Heart left ventricle (tissue), 16 donors: ENCODE measurements at regions not wholly inside any gene's neighbourhood (a gene's known extent, or its start where the extent isn't known, plus 50 kb on each side); places are given as distances from the start of the nearest gene placed in this dataset.

Source experiments
- ATAC-seq, 4 donors: fragments of 200-7000 bp; cut with Tn5 transposase; one replicate each; pipeline ENCODE4 v1.9.1; 2020 to 2022; ENCODE audit warnings: moderate library complexity in 4 of 4, mild to moderate bottlenecking in 3 of 4, moderate number of reproducible peaks in 1 of 4
- DNase-seq, 5 donors: peaks; one replicate each; pipeline ENCODE4 v3.0.0-alpha.2; 2020
- H3K27ac ChIP-seq, 12 donors: fragments of 200-600 bp; sonication (generic) in 4 of 12; one replicate each; pipeline versions ENCODE4 v1.5.0 to v1.8.0; 2016 to 2022; ENCODE audit warnings: mild to moderate bottlenecking in 2 of 12
- H3K27me3 ChIP-seq, 9 donors: fragments of 200-600 bp; sonication (generic) in 2 of 9; one replicate each; pipeline versions ENCODE4 v1.5.1 to v1.8.0; 2016 to 2022; ENCODE audit warnings: mild to moderate bottlenecking in 3 of 9
- H3K36me3 ChIP-seq, 9 donors: fragments of 200-600 bp; sonication (generic) in 2 of 9; one replicate each; pipeline versions ENCODE4 v1.5.0 to v1.8.0; 2018 to 2022; ENCODE audit warnings: mild to moderate bottlenecking in 2 of 9
- H3K4me1 ChIP-seq, 12 donors: fragments of 200-600 bp; sonication (generic) in 4 of 12; one replicate each; pipeline versions ENCODE4 v1.5.0 to v1.8.0; 2016 to 2022; ENCODE audit warnings: mild to moderate bottlenecking in 3 of 12
- H3K4me3 ChIP-seq, 12 donors: fragments of 200-600 bp; sonication (generic) in 4 of 12; one replicate each; pipeline versions ENCODE4 v1.5.0 to v1.8.0; 2017 to 2022; ENCODE audit warnings: mild to moderate bottlenecking in 9 of 12, moderate library complexity in 4 of 12
- H3K9me3 ChIP-seq, 12 donors: fragments of 200-600 bp; sonication (generic) in 4 of 12; one replicate each; pipeline versions ENCODE4 v1.5.0 to v1.8.0; 2016 to 2022; ENCODE audit warnings: mild to moderate bottlenecking in 1 of 12
- POLR2A ChIP-seq, 2 donors: fragments of 450-650 bp; IDR thresholded peaks; one replicate each; pipeline ENCODE4 v1.6.1; 2017; ENCODE audit warnings: antibody characterized with exemption in 2 of 2, mild to moderate bottlenecking in 2 of 2, moderate library complexity in 2 of 2
- WGBS, 4 donors: extraction: QIAGEN DNeasy Blood & Tissue Kit in 2 of 4; methylation state at CpG; one replicate each; pipeline versions ENCODE4 v1.1.5 to v1.1.7; 2013 to 2018; 5-methylcytosine and 5-hydroxymethylcytosine counted together
- intact Hi-C, 10 donors: fragments of 100-400 bp; cut with DNase I; formaldehyde crosslinking; loops; one replicate each; pipeline versions ENCODE4 v1.11.1 to v1.14.2; 2022
- TF ChIP-seq, protein P1 (sequence below), 12 donors: fragments of 200-600 bp; sonication (generic) in 4 of 12; IDR thresholded peaks; one replicate each; pipeline versions ENCODE4 v1.5.0 to v1.8.0; 2018 to 2022; ENCODE audit warnings: antibody characterized with exemption in 12 of 12, mild to moderate bottlenecking in 5 of 12
- donor health status: ischemic (EF 13 %, LVEDD 7.1; RV severe dilation, severe dysfunction).
- donor health status: healthy with polysubstance abuse.
- donor health status: DM: no; HTN: yes; CAD: no.
- donor health status: DM: no; HTN: no; CAD: no.
- donor health status: ischemic (EF 25% LVEDD 6.9; RV normal size, moderate dysfunction).
- donor health status: ischemic (EF 25% LVEDD 5.7; RV mildly dilated, moderate dysfunction).
- donor health status: healthy.
- donor health status: DM: yes; HTN: yes; CAD: no.
- donor health status: ischemic (EF 35%, LVEDD 5.7; RV mildly dilated, moderate dysfunction).
- donor health status: nonischemic (EF 11% LVEDD 7.7; RV severe dilation, severe dysfunction).
- donor health status: DM: yes; HTN: yes; CAD: no.
- donor health status: PGD.
- donor health status: ischemic (EF 29% LVEDD 5.4; RV normal size, mild dysfunction).
- donor health status: nonischemic (EF 23%, LVEDD 6.1; RV moderate dilation, normal function).

DNA sequence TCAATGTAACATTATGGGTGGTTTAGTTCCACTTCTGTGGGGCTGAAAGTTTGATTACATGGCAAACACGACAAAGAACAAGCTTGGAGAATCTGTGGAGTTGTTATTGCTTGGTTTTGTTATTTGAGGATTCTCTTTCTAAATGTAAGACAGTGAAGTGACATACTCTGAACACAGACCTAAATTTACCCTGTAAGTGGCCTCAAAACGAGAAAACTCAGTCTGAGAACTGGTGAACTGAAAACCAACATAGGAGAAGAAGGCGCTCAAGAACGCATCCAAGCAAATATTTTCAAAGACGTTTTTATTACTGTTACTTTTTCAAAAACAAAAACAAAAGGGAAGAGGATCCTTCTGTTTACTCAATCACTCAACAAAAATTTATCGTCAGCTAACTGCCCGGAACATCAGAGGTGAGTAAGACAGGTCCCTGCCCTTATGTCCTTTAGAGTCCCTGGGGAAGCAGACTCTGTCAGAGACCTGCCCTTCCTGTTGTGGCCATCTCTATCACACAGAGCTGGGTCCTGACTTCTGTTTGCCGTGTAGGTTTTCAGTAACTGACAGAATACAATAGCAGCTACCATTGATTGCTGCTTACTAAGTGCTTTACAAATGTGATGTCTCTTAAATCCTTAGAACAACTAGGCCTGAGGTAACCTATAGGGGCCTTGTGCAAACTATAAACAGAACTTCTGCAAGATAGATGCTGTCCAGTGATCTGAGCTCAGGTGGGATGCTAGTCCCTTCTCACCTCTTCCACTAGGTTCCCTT, 79.3 kb upstream of the C12orf71 start:
- DNase-seq (no peak), ATAC-seq (peak in 1 of 4 donors; percentile 64)
- Histone ChIP-seq H3K36me3 (no peaks in the 10 kb centered on the region), H3K9me3 (peaks cover 0 to 4% (median 0%) of the 10 kb centered on the region in 12 donors), H3K4me1 (no peaks in the 10 kb centered on the region), H3K4me3 (no peak overlapping the region), H3K27me3 (no peaks in the 10 kb centered on the region), H3K27ac (no peak overlapping the region)
- intact Hi-C loops: no loop called here
- no peak for TF ChIP-seq POLR2A (IDR thresholded peaks at IDR 0.05)
- TF ChIP-seq, protein P1, sequence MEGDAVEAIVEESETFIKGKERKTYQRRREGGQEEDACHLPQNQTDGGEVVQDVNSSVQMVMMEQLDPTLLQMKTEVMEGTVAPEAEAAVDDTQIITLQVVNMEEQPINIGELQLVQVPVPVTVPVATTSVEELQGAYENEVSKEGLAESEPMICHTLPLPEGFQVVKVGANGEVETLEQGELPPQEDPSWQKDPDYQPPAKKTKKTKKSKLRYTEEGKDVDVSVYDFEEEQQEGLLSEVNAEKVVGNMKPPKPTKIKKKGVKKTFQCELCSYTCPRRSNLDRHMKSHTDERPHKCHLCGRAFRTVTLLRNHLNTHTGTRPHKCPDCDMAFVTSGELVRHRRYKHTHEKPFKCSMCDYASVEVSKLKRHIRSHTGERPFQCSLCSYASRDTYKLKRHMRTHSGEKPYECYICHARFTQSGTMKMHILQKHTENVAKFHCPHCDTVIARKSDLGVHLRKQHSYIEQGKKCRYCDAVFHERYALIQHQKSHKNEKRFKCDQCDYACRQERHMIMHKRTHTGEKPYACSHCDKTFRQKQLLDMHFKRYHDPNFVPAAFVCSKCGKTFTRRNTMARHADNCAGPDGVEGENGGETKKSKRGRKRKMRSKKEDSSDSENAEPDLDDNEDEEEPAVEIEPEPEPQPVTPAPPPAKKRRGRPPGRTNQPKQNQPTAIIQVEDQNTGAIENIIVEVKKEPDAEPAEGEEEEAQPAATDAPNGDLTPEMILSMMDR (IDR thresholded peaks at IDR 0.05): no peak
- WGBS, 4 donors: 73 to 82% (median 79%) methylated on average over 8 of the region's 8 CpGs

DNA sequence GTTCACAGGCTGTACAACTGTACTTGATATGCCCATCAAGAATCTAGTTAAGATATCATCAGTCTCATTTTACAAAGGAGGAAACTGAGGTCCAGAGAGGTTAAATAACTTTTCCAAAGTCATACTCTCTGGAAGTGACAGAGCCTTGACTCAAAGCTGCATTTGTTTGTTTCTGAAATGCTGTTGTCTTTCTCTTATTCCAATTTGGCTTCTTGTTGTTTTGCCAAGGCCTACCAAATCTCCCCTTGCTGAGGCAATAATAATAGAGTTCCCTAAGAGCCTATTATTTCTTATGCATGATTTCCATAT, 79.8 kb upstream of the C12orf71 start:
- H3K27ac ChIP-seq: no peak overlapping the region
- peaks cover 0 to 10% (median 2%) of the 10 kb centered on the region in 12 donors for H3K9me3 ChIP-seq
- no peak for TF ChIP-seq POLR2A (IDR thresholded peaks at IDR 0.05)
- TF ChIP-seq, protein P1 (IDR thresholded peaks at IDR 0.05): no peak
- ATAC-seq: no peak
- H3K36me3 ChIP-seq: no peaks in the 10 kb centered on the region
- no peaks in the 10 kb centered on the region for H3K27me3 ChIP-seq
- intact Hi-C loops: no loop called here
- DNase-seq: no peak
- no peaks in the 10 kb centered on the region for H3K4me1 ChIP-seq
- H3K4me3 ChIP-seq: no peak overlapping the region

DNA sequence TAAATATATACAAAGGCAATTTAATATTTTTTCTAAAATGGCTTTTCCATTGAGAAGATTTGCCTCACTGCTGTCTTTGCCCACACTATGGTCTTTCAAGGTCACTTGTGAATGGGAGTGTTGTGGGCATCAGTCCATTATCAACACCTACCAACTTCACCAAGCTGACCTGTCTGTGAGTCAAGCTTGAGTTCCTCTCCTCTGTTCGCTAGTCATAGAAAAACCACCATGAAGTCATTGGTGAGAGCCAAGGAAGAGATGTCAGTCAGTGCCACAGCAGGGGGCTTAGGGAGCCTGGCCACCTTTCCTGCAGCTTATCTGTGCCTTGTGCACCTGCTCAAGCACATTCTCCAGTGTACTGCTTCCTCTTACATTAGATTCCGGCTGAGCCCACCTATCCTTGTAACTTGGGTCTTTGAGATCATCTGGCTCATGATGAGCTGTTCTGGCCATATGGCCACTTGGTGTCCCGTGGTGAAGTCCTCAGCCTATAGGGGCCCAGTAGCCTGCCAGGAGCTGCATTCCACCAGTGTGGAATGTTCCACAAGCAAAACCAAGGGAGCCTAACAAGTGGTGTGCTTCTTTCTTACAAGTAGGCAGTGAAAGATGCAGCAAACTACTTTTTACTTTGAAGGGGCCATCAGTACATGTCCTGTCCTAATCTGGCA, 80.8 kb upstream of the C12orf71 start:
- DNase-seq (no peak), ATAC-seq (no peak)
- H3K4me3 ChIP-seq: no peak overlapping the region
- no peaks in the 10 kb centered on the region for H3K4me1 ChIP-seq
- no peaks in the 10 kb centered on the region for H3K36me3 ChIP-seq
- TF ChIP-seq, protein P1 (IDR thresholded peaks at IDR 0.05): no peak
- TF ChIP-seq POLR2A (IDR thresholded peaks at IDR 0.05): no peak
- no peaks in the 10 kb centered on the region for H3K27me3 ChIP-seq
- intact Hi-C loops: no loop called here
- no peak overlapping the region for H3K27ac ChIP-seq
- H3K9me3 ChIP-seq: peaks cover 0 to 13% (median 2%) of the 10 kb centered on the region in 12 donors
- 79 to 89% (median 84%) methylated on average over 3 of the region's 3 CpGs for WGBS, 4 donors

DNA sequence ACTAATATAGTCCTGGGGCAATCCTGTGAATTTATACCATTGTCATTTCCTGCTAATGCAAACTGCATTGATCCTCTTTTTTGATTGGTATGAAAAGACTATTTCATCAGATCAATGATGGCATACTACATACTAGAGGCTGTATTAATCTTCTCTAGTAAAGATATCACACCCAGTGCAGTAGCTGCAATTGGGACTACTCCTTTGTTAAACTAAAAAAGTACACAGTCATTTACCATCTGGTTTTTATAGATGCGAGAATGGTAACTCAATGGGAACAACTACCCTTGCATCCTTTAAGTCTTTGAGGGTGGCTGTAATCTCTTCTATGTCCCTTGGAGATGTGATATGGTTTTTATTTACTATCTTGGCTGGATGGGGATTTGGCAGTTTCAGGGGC, 80.2 kb upstream of the STK38L start:
- no peaks in the 10 kb centered on the region for H3K4me1 ChIP-seq
- peaks cover 0 to 13% (median 2%) of the 10 kb centered on the region in 12 donors for H3K9me3 ChIP-seq
- no peak for ATAC-seq
- no peak overlapping the region for H3K4me3 ChIP-seq
- DNase-seq: no peak
- WGBS, 4 donors: 89 to 94% (median 91%) methylated on average over 1 of the region's 1 CpG
- TF ChIP-seq POLR2A (IDR thresholded peaks at IDR 0.05): no peak
- TF ChIP-seq, protein P1 (IDR thresholded peaks at IDR 0.05): no peak
- no peaks in the 10 kb centered on the region for H3K36me3 ChIP-seq
- H3K27me3 ChIP-seq: no peaks in the 10 kb centered on the region
- H3K27ac ChIP-seq: no peak overlapping the region
- intact Hi-C loops: no loop called here
